Tibial artery (tissue), 4 donors: ENCODE measurements at regions not wholly inside any gene's neighbourhood (a gene's known extent, or its start where the extent isn't known, plus 50 kb on each side); places are given as distances from the start of the nearest gene placed in this dataset.

ENCODE experiments used
- DNase-seq, 2 donors: peaks; one replicate each; pipeline ENCODE4 v3.0.0-alpha.2; 2019
- H3K27ac ChIP-seq, 2 donors: fragments of 200-600 bp; sonication (generic) in 1 of 2; 1 replicate in 1 of 2; 2 replicates in 1 of 2; pipeline ENCODE4 v1.5.1; 2018 to 2019; ENCODE audit warnings: mild to moderate bottlenecking in 1 of 2
- H3K27me3 ChIP-seq, 2 donors: fragments of 200-600 bp; sonication (generic) in 1 of 2; one replicate each; pipeline versions ENCODE4 v1.5.1 to v1.6.0; 2016 to 2019
- H3K36me3 ChIP-seq, 3 donors: fragments of 200-600 bp; sonication (generic) in 2 of 3; one replicate each; pipeline ENCODE4 v1.5.1; 2016 to 2019; ENCODE audit warnings: mild to moderate bottlenecking in 2 of 3
- H3K4me1 ChIP-seq, 4 donors: fragments of 200-600 bp; sonication (generic) in 2 of 4; 1 replicate in 3 of 4; 2 replicates in 1 of 4; pipeline ENCODE4 v1.5.1; 2016 to 2019
- H3K4me3 ChIP-seq, 2 donors: fragments of 200-600 bp; sonication (generic) in 1 of 2; 1 replicate in 1 of 2; 2 replicates in 1 of 2; pipeline ENCODE4 v1.5.1; 2018 to 2019; ENCODE audit warnings: mild to moderate bottlenecking in 2 of 2
- H3K9me3 ChIP-seq, 3 donors: fragments of 200-600 bp; sonication (generic) in 1 of 3; one replicate each; pipeline ENCODE4 v1.5.1; 2016 to 2019
- intact Hi-C: fragments of 100-400 bp; cut with DNase I; formaldehyde crosslinking; loops from one replicate; pipeline ENCODE4 v1.15.0; 2023; ENCODE audit warnings: low total_unique reads
- TF ChIP-seq, protein P1 (sequence below), 2 experiments: fragments of 200-600 bp in 1 of 2; fragments of 450-650 bp in 1 of 2; IDR thresholded peaks; one replicate each; pipeline ENCODE4 v1.5.1; 2017 to 2019; ENCODE audit warnings: antibody characterized with exemption in 2 of 2, mild to moderate bottlenecking in 1 of 2, moderate library complexity in 1 of 2

- Histone ChIP-seq H3K27ac (no peak overlapping the region), H3K9me3 (no peaks in the 10 kb centered on the region), H3K36me3 (no peaks in the 10 kb centered on the region), H3K4me1 (peaks cover 0 to 2% (median 0%) of the 10 kb centered on the region in 4 donors), H3K27me3 (no peaks in the 10 kb centered on the region), H3K4me3 (peak overlapping the region; percentile 53 to 56)
- intact Hi-C loops: no loop called here
- no peak for DNase-seq
- TF ChIP-seq, protein P1, sequence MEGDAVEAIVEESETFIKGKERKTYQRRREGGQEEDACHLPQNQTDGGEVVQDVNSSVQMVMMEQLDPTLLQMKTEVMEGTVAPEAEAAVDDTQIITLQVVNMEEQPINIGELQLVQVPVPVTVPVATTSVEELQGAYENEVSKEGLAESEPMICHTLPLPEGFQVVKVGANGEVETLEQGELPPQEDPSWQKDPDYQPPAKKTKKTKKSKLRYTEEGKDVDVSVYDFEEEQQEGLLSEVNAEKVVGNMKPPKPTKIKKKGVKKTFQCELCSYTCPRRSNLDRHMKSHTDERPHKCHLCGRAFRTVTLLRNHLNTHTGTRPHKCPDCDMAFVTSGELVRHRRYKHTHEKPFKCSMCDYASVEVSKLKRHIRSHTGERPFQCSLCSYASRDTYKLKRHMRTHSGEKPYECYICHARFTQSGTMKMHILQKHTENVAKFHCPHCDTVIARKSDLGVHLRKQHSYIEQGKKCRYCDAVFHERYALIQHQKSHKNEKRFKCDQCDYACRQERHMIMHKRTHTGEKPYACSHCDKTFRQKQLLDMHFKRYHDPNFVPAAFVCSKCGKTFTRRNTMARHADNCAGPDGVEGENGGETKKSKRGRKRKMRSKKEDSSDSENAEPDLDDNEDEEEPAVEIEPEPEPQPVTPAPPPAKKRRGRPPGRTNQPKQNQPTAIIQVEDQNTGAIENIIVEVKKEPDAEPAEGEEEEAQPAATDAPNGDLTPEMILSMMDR (IDR thresholded peaks at IDR 0.05): no peak
Observed at GRCh38 chrX:155767876-155768769, 113.0 kb upstream of the VAMP7 start.

DNA sequence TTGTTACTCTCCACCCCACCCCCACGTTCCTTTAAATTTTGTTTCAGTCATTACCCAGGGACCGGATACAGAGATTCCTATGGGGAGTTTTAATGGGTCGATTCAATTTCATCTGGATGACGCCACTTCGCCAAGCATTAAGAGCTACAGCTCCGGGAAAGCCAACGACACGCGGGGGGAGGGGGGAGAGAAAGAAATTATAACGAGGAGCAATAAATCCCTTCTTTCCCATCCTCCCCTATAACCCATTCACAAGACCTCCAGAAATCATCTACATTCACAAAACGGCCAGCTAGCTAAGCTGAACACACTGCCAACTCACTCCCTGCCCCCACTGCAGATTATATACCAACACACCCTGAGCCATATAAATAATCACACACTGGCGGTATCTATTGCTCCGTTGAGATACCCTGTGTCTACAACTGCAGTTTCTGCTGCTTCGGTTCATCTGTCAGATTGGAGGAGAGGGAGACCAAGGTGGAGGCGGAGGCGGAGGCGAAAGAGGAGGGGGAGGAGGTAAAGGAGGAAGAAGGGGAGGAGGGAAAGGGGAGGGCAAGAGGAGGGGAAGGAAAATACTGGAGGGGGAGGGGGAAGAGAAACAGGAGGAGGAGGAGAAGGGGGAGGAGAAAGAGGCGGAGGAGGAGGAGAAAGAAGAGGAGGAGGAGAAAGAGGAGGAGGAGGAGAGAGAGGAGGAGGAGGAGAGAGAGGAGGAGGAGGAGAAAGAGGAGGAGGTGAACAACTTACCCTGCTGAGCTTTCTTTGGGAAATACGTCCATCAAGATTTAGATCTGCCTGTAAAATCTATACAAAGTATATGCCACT, 113.9 kb upstream of the VAMP7 start:
- Histone ChIP-seq H3K27me3 (no peaks in the 10 kb centered on the region), H3K9me3 (no peaks in the 10 kb centered on the region), H3K4me3 (peak overlapping the region; percentile 53 to 56), H3K4me1 (peaks cover 0 to 2% (median 0%) of the 10 kb centered on the region in 4 donors), H3K27ac (peak overlapping the region; percentile 63 to 65), H3K36me3 (no peaks in the 10 kb centered on the region)
- TF ChIP-seq, protein P1 (IDR thresholded peaks at IDR 0.05): no peak
- intact Hi-C loops: no loop called here
- DNase-seq: peak; percentile 57 to 74

DNA sequence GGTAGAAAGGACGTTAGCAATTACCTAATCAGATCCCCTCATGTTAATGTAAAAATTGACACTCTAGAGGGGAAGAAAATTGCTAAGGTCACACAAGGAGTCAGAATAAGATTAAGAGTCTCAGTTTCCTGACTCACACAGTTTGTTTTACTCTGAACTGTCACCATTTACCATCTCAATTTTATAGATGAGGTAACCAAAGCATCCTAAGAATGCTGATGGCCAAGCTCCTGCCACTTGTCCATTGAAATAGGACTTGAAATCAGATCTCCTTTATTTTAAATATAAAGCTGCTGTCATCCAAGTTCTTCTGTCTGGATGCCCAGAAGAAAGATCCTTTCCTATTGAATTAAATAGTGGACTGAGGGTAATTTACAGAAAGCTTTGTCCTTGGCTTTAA, 114.8 kb upstream of the VAMP7 start:
- intact Hi-C loops: no loop called here
- TF ChIP-seq, protein P1 (IDR thresholded peaks at IDR 0.05): no peak
- Histone ChIP-seq H3K36me3 (no peaks in the 10 kb centered on the region), H3K4me1 (peaks cover 0 to 2% (median 0%) of the 10 kb centered on the region in 4 donors), H3K27me3 (no peaks in the 10 kb centered on the region), H3K4me3 (no peak overlapping the region), H3K9me3 (no peaks in the 10 kb centered on the region), H3K27ac (no peak overlapping the region)
- no peak for DNase-seq

DNA sequence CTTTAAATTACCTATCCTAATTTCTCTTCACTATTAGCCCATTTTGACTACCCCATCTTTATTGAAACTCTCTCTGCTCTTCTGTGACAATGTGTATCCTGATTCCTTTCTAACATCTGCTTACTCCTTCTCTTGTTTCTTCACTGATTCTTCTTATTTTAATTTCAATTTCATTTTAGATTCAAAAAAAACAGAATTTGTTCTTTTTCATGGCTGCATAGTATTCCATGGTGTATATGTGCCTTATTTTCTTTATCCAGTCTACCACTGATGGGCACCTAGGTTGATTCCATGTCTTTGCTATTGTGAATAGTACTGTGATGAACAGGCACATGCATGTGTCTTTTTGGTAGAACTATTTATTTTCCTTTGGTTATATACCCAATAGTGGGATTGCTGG, 120.0 kb upstream of the VAMP7 start:
- H3K4me1 ChIP-seq: no peaks in the 10 kb centered on the region
- no peak overlapping the region for H3K4me3 ChIP-seq
- TF ChIP-seq, protein P1 (IDR thresholded peaks at IDR 0.05): no peak
- no peak for DNase-seq
- H3K27ac ChIP-seq: no peak overlapping the region
- no peaks in the 10 kb centered on the region for H3K9me3 ChIP-seq
- H3K27me3 ChIP-seq: no peaks in the 10 kb centered on the region
- intact Hi-C loops: no loop called here
- H3K36me3 ChIP-seq: no peaks in the 10 kb centered on the region

- Histone ChIP-seq H3K27me3 (no peaks in the 10 kb centered on the region), H3K9me3 (no peaks in the 10 kb centered on the region), H3K4me3 (no peak overlapping the region), H3K36me3 (no peaks in the 10 kb centered on the region), H3K27ac (no peak overlapping the region), H3K4me1 (no peaks in the 10 kb centered on the region)
- DNase-seq: no peak
- TF ChIP-seq, protein P1 (IDR thresholded peaks at IDR 0.05): no peak
- intact Hi-C loops: no loop called here
Observed at GRCh38 chrX:155757046-155757759, 123.9 kb upstream of the VAMP7 start.
